ENCODE measurements at regions not wholly inside any gene's neighbourhood (a gene's known extent, or its start where the extent isn't known, plus 50 kb on each side); places are given as distances from the start of the nearest gene placed in this dataset.
"Not testable (repeated sequence)": the region's sequence is repeated elsewhere in the genome, so short reads cannot be mapped to it uniquely, and the experiment has no call there.

DNA sequence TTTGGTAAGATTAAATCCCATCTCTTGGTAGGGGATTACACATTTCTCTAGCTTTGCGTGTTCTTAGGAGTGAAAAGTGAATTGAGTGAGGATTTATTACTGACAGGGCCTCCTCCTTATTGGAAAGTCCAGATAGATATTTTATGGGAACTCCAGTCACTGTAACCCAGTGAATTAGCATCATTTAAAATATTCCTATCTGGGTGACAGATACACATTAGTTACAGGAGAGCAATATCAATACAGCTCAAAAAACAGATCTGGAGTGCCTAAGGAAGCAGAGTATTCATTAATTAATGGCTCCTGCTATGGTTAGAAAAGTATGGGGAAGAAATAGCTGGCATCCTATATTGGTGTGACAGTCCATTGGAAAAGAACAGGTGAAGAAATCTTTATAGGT lies 248.2 kb downstream of the SLITRK6 start (continued):
- TF ChIP-seq SIN3A (IDR thresholded peaks at IDR 0.05; ENCODE audit: low read depth) (no peak), SP1 (IDR thresholded peaks at IDR 0.05; ENCODE audit: low read depth) (no peak), POLR2A (IDR thresholded peaks at IDR 0.05; ENCODE audit: borderline replicate concordance, extremely low read depth, insufficient read depth, insufficient read length) (no peak), ZFX (IDR thresholded peaks at IDR 0.05) (no peak), CEBPB (IDR thresholded peaks at IDR 0.05; ENCODE audit: low read depth) (no peak), EGR1 (IDR thresholded peaks at IDR 0.05; ENCODE audit: low read depth) (no peak), FOSL1 (IDR thresholded peaks at IDR 0.05; ENCODE audit: low read depth) (no peak), TCF7L2 (IDR thresholded peaks at IDR 0.05; ENCODE audit: borderline replicate concordance, extremely low read depth, insufficient read depth, insufficient read length) (no peak)

DNA sequence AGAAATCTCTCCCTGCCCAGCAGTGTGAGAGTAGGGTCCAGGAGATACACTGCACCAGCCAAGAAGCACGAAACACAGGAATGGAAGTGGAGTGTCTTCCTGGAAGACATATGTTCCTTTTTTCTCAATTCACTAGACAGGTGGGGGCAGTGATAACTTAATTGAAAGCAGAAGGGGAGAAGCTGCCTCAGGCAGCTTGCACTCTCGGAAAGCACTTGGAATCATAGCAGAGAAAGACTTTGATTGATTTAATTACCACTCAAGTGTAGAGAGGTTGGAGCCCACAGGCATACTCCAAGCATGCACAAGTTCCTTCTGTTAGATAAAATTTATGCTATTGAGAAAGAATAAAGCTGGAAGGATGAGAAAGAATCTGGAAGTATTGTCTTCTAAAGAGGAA lies 249.4 kb downstream of the SLITRK6 start:
- no peaks in the 10 kb centered on the region for H3K4me1 ChIP-seq (ENCODE audit: control insufficient read depth in 1 of 2, insufficient read depth in 2 of 2, low read length in 2 of 2)
- CTCF ChIA-PET, result no interaction called here
- H3K27me3 ChIP-seq (ENCODE audit: insufficient read depth, low read length), result no peaks in the 10 kb centered on the region
- no peak for DNase-seq (ENCODE audit: low read depth, low spot score)
- no peak for TF ChIP-seq FOSL1 (IDR thresholded peaks at IDR 0.05; ENCODE audit: low read depth)
- POLR2A ChIA-PET, result no interaction called here
- H4K20me1 ChIP-seq (ENCODE audit: insufficient read depth), result no peaks in the 10 kb centered on the region
- RAD21 ChIA-PET (ENCODE audit: low non-redundant PET in 1 of 2, low total read pairs in 2 of 2, uncharacterized antibody in 2 of 2, unreplicated experiment in 2 of 2), result no interaction called here
- H3K36me3 ChIP-seq (ENCODE audit: control insufficient read depth in 1 of 2, insufficient read depth in 2 of 2, low read length in 2 of 2), result no peaks in the 10 kb centered on the region
- no peak overlapping the region for H3K4me3 ChIP-seq (replicated peaks in 1 of 2; ENCODE audit: low read depth in 1 of 2, low read length in 2 of 2)
- no peaks in the 10 kb centered on the region for H3K9me2 ChIP-seq (ENCODE audit: insufficient read depth)
- H3K4me2 ChIP-seq (ENCODE audit: low read length), result no peak overlapping the region
- no peak for ATAC-seq
- no peak overlapping the region for H3K9ac ChIP-seq (ENCODE audit: low read length)
- H3K79me2 ChIP-seq (ENCODE audit: insufficient read depth, low read length), result no peaks in the 10 kb centered on the region
- H3K9me3 ChIP-seq (ENCODE audit: control insufficient read depth in 1 of 2, insufficient read depth in 1 of 2, low read depth in 1 of 2, low read length in 2 of 2), result peaks cover 0 to 5% of the 10 kb centered on the region in 2 experiments; a peak in 2 of 4 replicates
- BruUV-seq (replicated peaks), result no TSS peak
- intact Hi-C loops (cut with micrococcal nuclease), result no loop called here
- no peak overlapping the region for H3K27ac ChIP-seq (ENCODE audit: low read depth, low read length)
- H2AFZ ChIP-seq (ENCODE audit: low read depth, low read length, poor library complexity, severe bottlenecking), result no peak overlapping the region

DNA sequence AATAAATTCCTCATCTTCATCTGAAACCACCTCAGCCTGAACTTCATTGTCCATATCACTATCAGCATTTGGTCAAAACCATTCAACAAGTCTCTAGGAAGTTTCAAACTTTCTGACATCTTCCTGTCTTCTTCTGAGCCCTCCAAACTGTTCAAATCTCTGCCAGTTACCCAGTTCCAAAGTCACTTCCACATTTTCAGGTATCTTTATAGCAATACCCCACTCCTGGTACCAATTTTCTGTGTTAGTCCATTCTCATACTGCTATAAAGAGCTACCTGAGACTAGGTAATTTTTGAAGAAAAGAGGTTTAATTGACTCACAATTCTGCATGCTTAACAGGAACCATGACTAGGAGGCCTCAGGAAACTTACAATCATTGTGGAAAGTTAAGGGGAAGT lies 250.4 kb downstream of the SLITRK6 start:
- BruUV-seq (replicated peaks); CTCF ChIA-PET; intact Hi-C loops (cut with micrococcal nuclease): not testable (repeated sequence)

More for the DNA sequence above, 250.4 kb downstream of the SLITRK6 start:
- DNase-seq (ENCODE audit: low read depth, low spot score); H3K9me3 ChIP-seq (ENCODE audit: control insufficient read depth in 1 of 2, insufficient read depth in 1 of 2, low read depth in 1 of 2, low read length in 2 of 2); RAD21 ChIA-PET (ENCODE audit: low non-redundant PET in 1 of 2, low total read pairs in 2 of 2, uncharacterized antibody in 2 of 2, unreplicated experiment in 2 of 2); H4K20me1 ChIP-seq (ENCODE audit: insufficient read depth); H2AFZ ChIP-seq (ENCODE audit: low read depth, low read length, poor library complexity, severe bottlenecking); H3K36me3 ChIP-seq (ENCODE audit: control insufficient read depth in 1 of 2, insufficient read depth in 2 of 2, low read length in 2 of 2); H3K4me3 ChIP-seq (replicated peaks in 1 of 2; ENCODE audit: low read depth in 1 of 2, low read length in 2 of 2); POLR2A ChIA-PET; H3K4me2 ChIP-seq (ENCODE audit: low read length); H3K9me2 ChIP-seq (ENCODE audit: insufficient read depth); H3K9ac ChIP-seq (ENCODE audit: low read length); H3K79me2 ChIP-seq (ENCODE audit: insufficient read depth, low read length); H3K27ac ChIP-seq (ENCODE audit: low read depth, low read length); H3K27me3 ChIP-seq (ENCODE audit: insufficient read depth, low read length); ATAC-seq; H3K4me1 ChIP-seq (ENCODE audit: control insufficient read depth in 1 of 2, insufficient read depth in 2 of 2, low read length in 2 of 2): not testable (repeated sequence)

Data from HCT116 (cell line).